Endothelial cell of umbilical vein (primary cell): ENCODE measurements at regions not wholly inside any gene's neighbourhood (a gene's known extent, or its start where the extent isn't known, plus 50 kb on each side); places are given as distances from the start of the nearest gene placed in this dataset.

Experiments
- BruUV-seq: library from RNA; stranded (reverse); fragments of 400-500 nt; replicated peaks from 2 replicates; lab custom pipeline; 2021; lab: Mats Ljungman, UMichigan
- CTCF ChIA-PET: fragments of 300-600, 350-600 bp; sonication (Branson Sonifier 250); formaldehyde crosslinking; loops from one replicate; lab custom pipeline; 2021; ENCODE audit warnings: antibody characterized with exemption, inconsistent platforms; lab: Charles Lee
- POLR2A ChIA-PET: fragments of 300-600, 350-600 bp; sonication (Branson Sonifier 250); formaldehyde crosslinking; loops from one replicate; lab custom pipeline; 2021; ENCODE audit warnings: antibody characterized with exemption, inconsistent platforms; lab: Charles Lee
- DNase-seq: peaks from one replicate; pipeline ENCODE4 v3.0.0-alpha.2; 2011; ENCODE audit warnings: low read depth, low spot score
- FAIRE-seq: peaks from 2 replicates; lab custom pipeline; 2011; peaks lifted over from hg19 to GRCh38; lab: Jason Lieb, UNC
- H2AFZ ChIP-seq: 2 replicates; pipeline ENCODE4 v1.6.0; 2012; ENCODE audit warnings: low read depth, low read length, control low read depth, inconsistent platforms
- H3K27ac ChIP-seq: 2 replicates; pipeline ENCODE4 v1.5.1; 2011; ENCODE audit warnings: low read depth, mild to moderate bottlenecking, control low read depth, low read length, moderate library complexity; ENCODE audit not compliant: insufficient read depth
- H3K27me3 ChIP-seq, 2 experiments: 2 replicates each; pipeline versions ENCODE4 v1.6.0 to v1.6.1; 2011; ENCODE audit warnings: low read length in 2 of 2, mixed read lengths in 1 of 2; ENCODE audit not compliant: control insufficient read depth in 2 of 2, insufficient read depth in 2 of 2
- H3K36me3 ChIP-seq, 2 experiments: 2 replicates in 1 of 2; 3 replicates in 1 of 2; pipeline ENCODE4 v1.5.1; 2011; ENCODE audit warnings: low read length in 2 of 2, mild to moderate bottlenecking in 1 of 2, moderate library complexity in 1 of 2; ENCODE audit not compliant: control insufficient read depth in 2 of 2, insufficient read depth in 2 of 2; ENCODE audit errors: extremely low read depth in 1 of 2
- H3K4me1 ChIP-seq: 3 replicates; pipeline ENCODE4 v1.5.1; 2011; ENCODE audit warnings: mild to moderate bottlenecking, low read length; ENCODE audit not compliant: control insufficient read depth, insufficient read depth; ENCODE audit errors: extremely low read depth
- H3K4me2 ChIP-seq: 2 replicates; pipeline ENCODE4 v1.6.1; 2011; ENCODE audit warnings: low read length, control low read depth, mixed read lengths; ENCODE audit not compliant: insufficient read depth
- H3K4me3 ChIP-seq, 3 experiments: fragments of 200-600 bp in 1 of 3; sonication (generic), shearing (Covaris generic) in 1 of 3; replicated peaks in 1 of 3; 2 replicates each; pipeline ENCODE4 v1.5.1; 2011 to 2016; ENCODE audit warnings: control low read depth in 3 of 3, low read length in 3 of 3, mild to moderate bottlenecking in 2 of 3, inconsistent platforms in 1 of 3, low read depth in 1 of 3, moderate library complexity in 1 of 3; ENCODE audit not compliant: insufficient read depth in 1 of 3
- H3K79me2 ChIP-seq: 2 replicates; pipeline ENCODE4 v1.6.0; 2012; ENCODE audit warnings: low read length, inconsistent platforms; ENCODE audit not compliant: control insufficient read depth, insufficient read depth
- H3K9ac ChIP-seq: replicated peaks from 2 replicates; pipeline ENCODE3; 2011; ENCODE audit warnings: low read length, control low read depth; ENCODE audit not compliant: insufficient read depth; ENCODE audit errors: extremely low read depth
- H3K9me1 ChIP-seq: replicated peaks from 3 replicates; pipeline ENCODE4 v1.6.0; 2011; ENCODE audit warnings: mild to moderate bottlenecking, low read length; ENCODE audit not compliant: control insufficient read depth, insufficient read depth; ENCODE audit errors: extremely low read depth
- H3K9me3 ChIP-seq: replicated peaks from 2 replicates; pipeline ENCODE4 v1.5.1; 2012; ENCODE audit warnings: low read length, inconsistent platforms; ENCODE audit not compliant: control insufficient read depth, insufficient read depth
- H4K20me1 ChIP-seq: replicated peaks from 2 replicates; pipeline ENCODE3; 2011; ENCODE audit warnings: mild to moderate bottlenecking, low read length; ENCODE audit not compliant: control insufficient read depth, insufficient read depth; ENCODE audit errors: extremely low read depth
- CTCF ChIP-seq, 2 donors: IDR thresholded peaks; 1 replicate in 1 of 2; 2 replicates in 1 of 2; pipeline ENCODE4 v1.5.1; 2011; ENCODE audit warnings: low read length in 2 of 2, mild to moderate bottlenecking in 2 of 2, moderate library complexity in 2 of 2, control low read depth in 1 of 2, inconsistent platforms in 1 of 2, low read depth in 1 of 2; ENCODE audit not compliant: insufficient read depth in 1 of 2; ENCODE audit errors: extremely low read depth in 1 of 2
- EZH2 ChIP-seq: IDR thresholded peaks from 2 replicates; pipeline ENCODE4 v1.6.1; 2012; ENCODE audit warnings: borderline replicate concordance, low read depth, mild to moderate bottlenecking, moderate library complexity, low read length, inconsistent platforms; ENCODE audit not compliant: severe bottlenecking
- FOS ChIP-seq: IDR thresholded peaks from 2 replicates; pipeline ENCODE4 v1.6.1; 2011; ENCODE audit warnings: mild to moderate bottlenecking, low read length, moderate library complexity, borderline replicate concordance; ENCODE audit not compliant: insufficient read depth
- GATA2 ChIP-seq: IDR thresholded peaks from 2 replicates; pipeline ENCODE4 v1.7.0; 2011; ENCODE audit warnings: low read depth, mild to moderate bottlenecking, moderate library complexity, mixed read lengths, low read length; ENCODE audit not compliant: insufficient read length, insufficient read depth
- JUN ChIP-seq: IDR thresholded peaks from 2 replicates; pipeline ENCODE4 v1.6.1; 2011; ENCODE audit warnings: borderline replicate concordance, low read depth; ENCODE audit not compliant: insufficient read length, insufficient read depth
- MAX ChIP-seq: IDR thresholded peaks from 2 replicates; pipeline ENCODE4 v1.6.1; 2011; ENCODE audit not compliant: insufficient read depth, insufficient read length
- MYC ChIP-seq: IDR thresholded peaks from one replicate; pipeline ENCODE4 v1.6.1; 2011; ENCODE audit warnings: mild to moderate bottlenecking, low read depth, low read length
- POLR2A ChIP-seq: IDR thresholded peaks from 2 replicates; pipeline ENCODE4 v1.6.1; 2012; ENCODE audit warnings: low read depth, mild to moderate bottlenecking, control low read depth, low read length
- POLR2AphosphoS5 ChIP-seq: IDR thresholded peaks from 2 replicates; pipeline ENCODE4 v1.6.1; 2012; ENCODE audit warnings: low read depth, mild to moderate bottlenecking, control low read depth, low read length, moderate library complexity; ENCODE audit not compliant: insufficient read depth
- dilution Hi-C: fragments of 300-500 bp; cut with MboI; formaldehyde crosslinking; loops from one replicate; pipeline ENCODE4 v1.15.0; 2019; ENCODE audit warnings: low sequenced_read_pairs; ENCODE audit not compliant: extremely low pct_ligation_motif_present
- intact Hi-C: fragments of 100-400 bp; cut with micrococcal nuclease; formaldehyde crosslinking; loops from one replicate; pipeline ENCODE4 v1.10.0; 2022

GRCh38 chr10:120658943-120659885 lies 191.9 kb upstream of the WDR11 start:
- Histone ChIP-seq H3K36me3 (no peaks in the 10 kb centered on the region), H3K79me2 (no peaks in the 10 kb centered on the region), H3K9ac (no peak overlapping the region), H3K9me3 (no peaks in the 10 kb centered on the region), H3K9me1 (no peaks in the 10 kb centered on the region), H3K27ac (no peak overlapping the region), H2AFZ (no peak overlapping the region), H4K20me1 (no peaks in the 10 kb centered on the region), H3K4me2 (no peak overlapping the region), H3K4me1 (no peaks in the 10 kb centered on the region), H3K27me3 (no peaks in the 10 kb centered on the region), H3K4me3 (no peak overlapping the region)
- no peak for TF ChIP-seq EZH2
- no peak for TF ChIP-seq GATA2
- no peak for TF ChIP-seq POLR2A
- no peak for TF ChIP-seq MYC
- TF ChIP-seq JUN, result no peak
- no peak for TF ChIP-seq POLR2AphosphoS5
- no peak for TF ChIP-seq FOS
- TF ChIP-seq CTCF (IDR thresholded peaks at IDR 0.05; ENCODE audit: extremely low read depth in 1 of 2, insufficient read depth in 1 of 2, low read depth in 1 of 2, low read length in 2 of 2), result no peak
- TF ChIP-seq MAX, result no peak
- dilution Hi-C loops (no loop called here), intact Hi-C loops (no loop called here)
- BruUV-seq, result no TSS peak
- ChIA-PET CTCF (interaction anchor here (0.6 kb wide), 1 partner anchor 18 kb away, joined by 3 read pairs; no protein-coding TSS in a partner anchor), POLR2A (no interaction called here)
- no peak for FAIRE-seq
- no peak for DNase-seq
